Ovary (tissue), 7 donors: ENCODE measurements at regions not wholly inside any gene's neighbourhood (a gene's known extent, or its start where the extent isn't known, plus 50 kb on each side); places are given as distances from the start of the nearest gene placed in this dataset.

Experiments
- DNase-seq, 5 donors: peaks; one replicate each; pipeline ENCODE4 v3.0.0-alpha.2; 2019 to 2020
- H3K27ac ChIP-seq, 2 donors: fragments of 200-600 bp; one replicate each; pipeline versions ENCODE4 v1.5.1 to v1.8.0; 2019 to 2022
- H3K27me3 ChIP-seq: fragments of 200-600 bp; one replicate; pipeline ENCODE4 v1.8.0; 2022
- H3K36me3 ChIP-seq: fragments of 200-600 bp; sonication (generic); one replicate; pipeline ENCODE4 v1.5.1; 2019
- H3K4me1 ChIP-seq: one replicate; pipeline ENCODE4 v1.8.1; 2013; ENCODE audit warnings: mild to moderate bottlenecking, moderate library complexity; ENCODE audit not compliant: insufficient read depth
- H3K4me3 ChIP-seq: fragments of 200-600 bp; sonication (generic); one replicate; pipeline ENCODE4 v1.5.1; 2017
- H3K9me3 ChIP-seq, 2 donors: fragments of 200-600 bp in 1 of 2; sonication (generic) in 1 of 2; one replicate each; pipeline versions ENCODE4 v1.5.1 to v1.8.1; 2013 to 2019; ENCODE audit warnings: mild to moderate bottlenecking in 1 of 2, moderate library complexity in 1 of 2
- CTCF ChIP-seq, 3 donors: fragments of 450-650 bp in 2 of 3; fragments of 200-600 bp in 1 of 3; IDR thresholded peaks; one replicate each; pipeline versions ENCODE4 v1.5.1 to v1.8.0; 2016 to 2022; ENCODE audit warnings: antibody characterized with exemption in 3 of 3, mild to moderate bottlenecking in 1 of 3
- EP300 ChIP-seq: sonication (generic); formaldehyde crosslinking; IDR thresholded peaks from one replicate; pipeline ENCODE4 v1.6.1; 2017; ENCODE audit warnings: antibody characterized with exemption
- POLR2A ChIP-seq: fragments of 450-650 bp; IDR thresholded peaks from one replicate; pipeline ENCODE4 v1.6.1; 2017; ENCODE audit warnings: antibody characterized with exemption, mild to moderate bottlenecking, moderate library complexity
- WGBS, 3 donors: extraction: QIAGEN DNeasy Blood & Tissue Kit in 1 of 3; methylation state at CpG; one replicate each; pipeline versions ENCODE4 v1.1.5 to v1.1.7; 2013 to 2017; 5-methylcytosine and 5-hydroxymethylcytosine counted together
- intact Hi-C, 4 donors: fragments of 100-400 bp; cut with DNase I; formaldehyde crosslinking; loops; one replicate each; pipeline versions ENCODE4 v1.11.0 to v1.15.1; 2022 to 2023
- donor health status: DM: no; HTN: no; CAD: no; lungs with moderate emphysema.
- donor health status: DM: no; HTN: no; CAD: no.
- donor health status: Bipolar disorder and iron deficiency.
- donor health status: DM: no; HTN: no; CAD: no.
- donor health status: DM: yes; HTN: yes; CAD: no.

GRCh38 chrX:136975684-136976470 lies 57.9 kb downstream of the GPR101 start:
- intact Hi-C loops, result no loop called here
- TF ChIP-seq POLR2A, result no peak
- TF ChIP-seq CTCF (IDR thresholded peaks at IDR 0.05), result no peak
- TF ChIP-seq EP300, result no peak
- Histone ChIP-seq H3K4me3 (no peak overlapping the region), H3K36me3 (no peaks in the 10 kb centered on the region), H3K4me1 (no peaks in the 10 kb centered on the region), H3K9me3 (no peaks in the 10 kb centered on the region), H3K27ac (no peak overlapping the region), H3K27me3 (no peaks in the 10 kb centered on the region)
- no peak for DNase-seq
- WGBS, 3 donors, result 45 to 52% (median 51%) methylated on average over 3 of the region's 3 CpGs

- H3K27me3 ChIP-seq, result no peaks in the 10 kb centered on the region
- no peaks in the 10 kb centered on the region for H3K4me1 ChIP-seq
- WGBS, 3 donors, result 79 to 83% (median 80%) methylated on average over 4 of the region's 4 CpGs
- H3K27ac ChIP-seq, result no peak overlapping the region
- H3K9me3 ChIP-seq, result no peaks in the 10 kb centered on the region
- H3K4me3 ChIP-seq, result no peak overlapping the region
- H3K36me3 ChIP-seq, result no peaks in the 10 kb centered on the region
- no peak for TF ChIP-seq EP300
- no peak for TF ChIP-seq CTCF (IDR thresholded peaks at IDR 0.05)
- TF ChIP-seq POLR2A, result no peak
- DNase-seq, result no peak
- intact Hi-C loops, result no loop called here
Observed at GRCh38 chrX:136967966-136968365, 65.8 kb downstream of the GPR101 start.

DNA sequence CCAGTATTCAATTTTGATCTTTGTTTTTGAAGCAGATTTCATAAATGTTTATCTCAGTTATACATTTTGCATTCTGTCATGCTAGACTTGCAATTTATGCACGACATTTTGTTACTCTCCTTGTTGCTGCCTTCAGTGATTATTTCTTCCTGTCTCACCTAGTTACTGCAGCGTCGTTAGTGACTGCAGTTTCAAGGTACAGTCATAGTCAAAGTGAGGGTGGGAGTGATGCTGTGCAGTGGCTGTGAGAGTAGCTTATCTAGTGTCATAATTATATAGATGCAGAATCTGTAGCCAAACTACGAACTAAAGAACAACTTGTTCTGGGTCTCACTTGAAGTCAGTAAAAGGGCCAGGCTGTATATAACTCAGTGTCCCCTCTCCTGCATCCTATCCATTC lies 69.8 kb downstream of the GPR101 start:
- H3K36me3 ChIP-seq, result no peaks in the 10 kb centered on the region
- 67 to 78% (median 76%) methylated on average over 4 of the region's 4 CpGs for WGBS, 3 donors
- H3K27me3 ChIP-seq, result no peaks in the 10 kb centered on the region
- H3K4me1 ChIP-seq, result no peaks in the 10 kb centered on the region
- H3K9me3 ChIP-seq, result no peaks in the 10 kb centered on the region
- intact Hi-C loops, result no loop called here
- DNase-seq, result no peak
- no peak overlapping the region for H3K27ac ChIP-seq
- no peak for TF ChIP-seq POLR2A
- no peak for TF ChIP-seq CTCF (IDR thresholded peaks at IDR 0.05)
- TF ChIP-seq EP300, result no peak
- H3K4me3 ChIP-seq, result no peak overlapping the region

DNA sequence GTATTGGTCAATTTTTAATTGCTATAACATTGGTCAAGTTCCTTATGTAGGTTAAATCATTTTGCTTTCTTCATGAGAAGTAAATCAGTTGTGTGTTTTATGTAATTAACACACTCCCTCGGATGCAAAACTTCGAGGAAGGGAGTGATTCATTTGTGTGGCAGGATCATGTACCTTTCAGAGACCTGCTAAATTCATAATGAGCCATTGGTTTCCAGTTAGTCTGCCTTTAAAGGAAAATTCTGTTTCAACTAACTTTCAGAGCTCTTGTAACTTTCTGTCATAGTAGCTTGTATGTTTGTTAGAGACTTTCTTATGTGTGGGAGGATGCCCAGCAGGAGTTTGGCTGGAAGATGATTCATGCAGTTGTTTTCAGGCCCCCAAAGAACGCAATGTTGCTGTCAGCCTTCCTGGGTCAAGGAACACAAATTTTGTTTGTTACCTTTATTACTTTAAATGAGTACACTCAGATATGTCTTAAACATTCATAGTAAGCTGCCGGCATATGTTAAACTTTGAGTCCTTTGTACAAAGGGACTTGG lies 72.1 kb downstream of the GPR101 start:
- no peaks in the 10 kb centered on the region for H3K36me3 ChIP-seq
- no peaks in the 10 kb centered on the region for H3K9me3 ChIP-seq
- intact Hi-C loops, result no loop called here
- no peaks in the 10 kb centered on the region for H3K4me1 ChIP-seq
- H3K27ac ChIP-seq, result no peak overlapping the region
- no peaks in the 10 kb centered on the region for H3K27me3 ChIP-seq
- 25 to 42% (median 27%) methylated on average over 4 of the region's 4 CpGs for WGBS, 3 donors
- TF ChIP-seq POLR2A (no peak), CTCF (IDR thresholded peaks at IDR 0.05) (no peak), EP300 (no peak)
- no peak for DNase-seq
- no peak overlapping the region for H3K4me3 ChIP-seq
